DND-41 (cell line): ENCODE measurements at regions not wholly inside any gene's neighbourhood (a gene's known extent, or its start where the extent isn't known, plus 50 kb on each side); places are given as distances from the start of the nearest gene placed in this dataset.

Source experiments
- ATAC-seq: fragments of 200-7000 bp; cut with Tn5 transposase; 3 replicates; pipeline ENCODE4 v1.9.1; 2021; ENCODE audit warnings: low read depth; ENCODE audit not compliant: insufficient read depth
- DNase-seq: peaks from one replicate; pipeline ENCODE4 v3.0.0-alpha.2; 2020
- H2AFZ ChIP-seq: 2 replicates; pipeline ENCODE4 v1.6.0; 2012; ENCODE audit warnings: low read depth, low read length
- H3K27ac ChIP-seq: 2 replicates; pipeline ENCODE4 v1.5.1; 2012; ENCODE audit warnings: low read length, inconsistent platforms
- H3K27me3 ChIP-seq: fragments of 200-600 bp; sonication (generic); 2 replicates; pipeline ENCODE4 v1.6.0; 2012; ENCODE audit warnings: low read length, mild to moderate bottlenecking, inconsistent platforms; ENCODE audit not compliant: insufficient read depth, poor library complexity
- H3K36me3 ChIP-seq: 2 replicates; pipeline ENCODE4 v1.5.1; 2012; ENCODE audit warnings: low read length, inconsistent platforms; ENCODE audit not compliant: insufficient read depth
- H3K4me1 ChIP-seq: 2 replicates; pipeline ENCODE4 v1.5.1; 2012; ENCODE audit warnings: mild to moderate bottlenecking, low read length; ENCODE audit not compliant: insufficient read depth
- H3K4me2 ChIP-seq: 2 replicates; pipeline ENCODE4 v1.6.0; 2012; ENCODE audit warnings: mild to moderate bottlenecking, moderate library complexity, low read length, inconsistent platforms; ENCODE audit not compliant: insufficient read depth
- H3K4me3 ChIP-seq, 2 experiments: fragments of 200-600 bp in 1 of 2; shearing (Covaris generic) in 1 of 2; 2 replicates each; pipeline ENCODE4 v1.5.1; 2012 to 2016; ENCODE audit warnings: inconsistent platforms in 2 of 2, low read length in 2 of 2, mild to moderate bottlenecking in 2 of 2, low read depth in 1 of 2, moderate library complexity in 1 of 2
- H3K79me2 ChIP-seq: 2 replicates; pipeline ENCODE4 v1.6.0; 2012; ENCODE audit warnings: low read length, inconsistent platforms; ENCODE audit not compliant: insufficient read depth
- H3K9ac ChIP-seq: 2 replicates; pipeline ENCODE4 v1.6.0; 2012; ENCODE audit warnings: low read depth, mild to moderate bottlenecking, inconsistent platforms, low read length, moderate library complexity
- H3K9me3 ChIP-seq: 2 replicates; pipeline ENCODE4 v1.5.1; 2012; ENCODE audit warnings: low read length, moderate library complexity, mild to moderate bottlenecking, inconsistent platforms; ENCODE audit not compliant: insufficient read depth, severe bottlenecking
- H4K20me1 ChIP-seq: 2 replicates; pipeline ENCODE4 v1.6.0; 2012; ENCODE audit warnings: low read length; ENCODE audit not compliant: insufficient read depth
- CTCF ChIP-seq: IDR thresholded peaks from 2 replicates; pipeline ENCODE4 v1.5.1; 2012; ENCODE audit warnings: borderline replicate concordance, low read length, moderate library complexity, mild to moderate bottlenecking; ENCODE audit not compliant: poor library complexity, severe bottlenecking; ENCODE audit errors: extremely low read depth
- EZH2 ChIP-seq: IDR thresholded peaks from 3 replicates; pipeline ENCODE4 v1.6.1; 2012; ENCODE audit warnings: borderline replicate concordance, low read depth, mild to moderate bottlenecking, moderate library complexity, low read length, inconsistent platforms; ENCODE audit not compliant: severe bottlenecking

- TF ChIP-seq CTCF (no peak), EZH2 (no peak)
- no peak overlapping the region for H2AFZ ChIP-seq
- ATAC-seq: no peak
These were observed 177.1 kb downstream of the BCL11B start for GRCh38 chr14:99094901-99095300.

GRCh38 chr14:99095369-99095768, 176.6 kb downstream of the BCL11B start:
- H3K9ac ChIP-seq: no peak overlapping the region
- no peaks in the 10 kb centered on the region for H3K79me2 ChIP-seq
- no peaks in the 10 kb centered on the region for H3K9me3 ChIP-seq
- H3K27me3 ChIP-seq: no peaks in the 10 kb centered on the region
- ATAC-seq (no peak), DNase-seq (no peak)
- H3K27ac ChIP-seq: no peak overlapping the region
- H3K4me1 ChIP-seq: no peaks in the 10 kb centered on the region
- H3K4me2 ChIP-seq: no peak overlapping the region
- no peak overlapping the region for H3K4me3 ChIP-seq
- no peak for TF ChIP-seq CTCF
- no peak for TF ChIP-seq EZH2
- H3K36me3 ChIP-seq: no peaks in the 10 kb centered on the region
- no peaks in the 10 kb centered on the region for H4K20me1 ChIP-seq
- no peak overlapping the region for H2AFZ ChIP-seq

More at GRCh38 chr14:99094901-99095300, 177.1 kb downstream of the BCL11B start:
- H3K4me2 ChIP-seq: no peak overlapping the region
- no peak for DNase-seq
- H3K9me3 ChIP-seq: no peaks in the 10 kb centered on the region
- no peak overlapping the region for H3K27ac ChIP-seq
- H3K36me3 ChIP-seq: no peaks in the 10 kb centered on the region
- no peaks in the 10 kb centered on the region for H4K20me1 ChIP-seq
- no peaks in the 10 kb centered on the region for H3K4me1 ChIP-seq
- no peaks in the 10 kb centered on the region for H3K27me3 ChIP-seq
- H3K79me2 ChIP-seq: no peaks in the 10 kb centered on the region
- no peak overlapping the region for H3K4me3 ChIP-seq
- H3K9ac ChIP-seq: no peak overlapping the region

GRCh38 chr14:99098199-99098598, 173.8 kb downstream of the BCL11B start:
- Histone ChIP-seq H3K36me3 (no peaks in the 10 kb centered on the region), H3K9ac (no peak overlapping the region), H3K79me2 (no peaks in the 10 kb centered on the region), H3K9me3 (no peaks in the 10 kb centered on the region), H3K27ac (no peak overlapping the region), H3K4me1 (no peaks in the 10 kb centered on the region), H2AFZ (no peak overlapping the region), H3K4me2 (no peak overlapping the region), H4K20me1 (no peaks in the 10 kb centered on the region), H3K4me3 (no peak overlapping the region), H3K27me3 (no peaks in the 10 kb centered on the region)
- no peak for TF ChIP-seq CTCF
- no peak for DNase-seq
- ATAC-seq: no peak

GRCh38 chr14:99099051-99099787, 172.8 kb downstream of the BCL11B start:
- H2AFZ ChIP-seq: no peak overlapping the region
- H3K27ac ChIP-seq: no peak overlapping the region
- TF ChIP-seq CTCF: no peak
- TF ChIP-seq EZH2: no peak

More at GRCh38 chr14:99099051-99099787, 172.8 kb downstream of the BCL11B start:
- H3K36me3 ChIP-seq: no peaks in the 10 kb centered on the region
- no peaks in the 10 kb centered on the region for H3K9me3 ChIP-seq
- no peak for DNase-seq
- no peaks in the 10 kb centered on the region for H3K4me1 ChIP-seq
- no peaks in the 10 kb centered on the region for H3K79me2 ChIP-seq
- no peak for ATAC-seq
- no peaks in the 10 kb centered on the region for H3K27me3 ChIP-seq
- H3K4me3 ChIP-seq: no peak overlapping the region
- H3K9ac ChIP-seq: no peak overlapping the region
- no peak overlapping the region for H3K4me2 ChIP-seq
- no peaks in the 10 kb centered on the region for H4K20me1 ChIP-seq
